HCT116 (cell line): ENCODE measurements at regions not wholly inside any gene's neighbourhood (a gene's known extent, or its start where the extent isn't known, plus 50 kb on each side); places are given as distances from the start of the nearest gene placed in this dataset.

ENCODE experiments used
- ATAC-seq: fragments of 200-7000 bp; cut with Tn5 transposase; 2 replicates; pipeline ENCODE4 v1.9.1; 2020; ENCODE audit warnings: mild to moderate bottlenecking, moderate library complexity
- BruUV-seq: library from RNA; stranded (reverse); fragments of 400-500 nt; replicated peaks from 2 replicates; lab custom pipeline; 2021; lab: Mats Ljungman, UMichigan
- CTCF ChIA-PET: fragments of 300-600 bp; sonication (Branson Sonifier 250); formaldehyde crosslinking; loops from one replicate; lab custom pipeline; 2021; ENCODE audit warnings: antibody characterized with exemption; lab: Charles Lee
- POLR2A ChIA-PET: fragments of 300-600, 350-600 bp; sonication (Branson Sonifier 250); formaldehyde crosslinking; loops from one replicate; lab custom pipeline; 2021; ENCODE audit warnings: antibody characterized with exemption; lab: Charles Lee
- RAD21 ChIA-PET, 2 experiments: fragments of 300-600 bp; sonication (Branson Sonifier 250); formaldehyde crosslinking; loops; one replicate each; lab custom pipeline; 2023; ENCODE audit warnings: low total read pairs in 2 of 2; ENCODE audit not compliant: uncharacterized antibody in 2 of 2, unreplicated experiment in 2 of 2, low non-redundant PET in 1 of 2; lab: Charles Lee
- DNase-seq: peaks from one replicate; pipeline ENCODE4 v3.0.0-alpha.2; 2010; ENCODE audit warnings: low read depth, low spot score
- H2AFZ ChIP-seq: fragments of 200-600 bp; shearing (Covaris generic), sonication (generic); 2 replicates; pipeline ENCODE4 v1.6.1; 2017; ENCODE audit warnings: low read depth, mixed run types, mixed read lengths, antibody characterized with exemption, low read length; ENCODE audit not compliant: poor library complexity, severe bottlenecking
- H3K27ac ChIP-seq: 2 replicates; pipeline ENCODE4 v1.5.1; 2012; ENCODE audit warnings: low read depth, low read length
- H3K27me3 ChIP-seq: fragments of 200-600 bp; sonication (generic); 2 replicates; pipeline ENCODE4 v1.6.1; 2016; ENCODE audit warnings: mixed run types, low read length, mixed read lengths; ENCODE audit not compliant: insufficient read depth
- H3K36me3 ChIP-seq, 2 experiments: fragments of 200-500 bp in 1 of 2; fragments of 200-600 bp in 1 of 2; sonication (Bioruptor generic) in 1 of 2; sonication (generic) in 1 of 2; 2 replicates each; pipeline versions ENCODE4 v1.5.1 to v1.6.1; 2014 to 2016; ENCODE audit warnings: low read length in 2 of 2, inconsistent platforms in 1 of 2, mixed read lengths in 1 of 2, mixed run types in 1 of 2; ENCODE audit not compliant: insufficient read depth in 2 of 2, control insufficient read depth in 1 of 2
- H3K4me1 ChIP-seq, 2 experiments: fragments of 200-600 bp in 1 of 2; sonication (generic) in 1 of 2; 2 replicates each; pipeline versions ENCODE4 v1.5.1 to v1.6.1; 2012 to 2017; ENCODE audit warnings: low read length in 2 of 2, inconsistent platforms in 1 of 2, mild to moderate bottlenecking in 1 of 2, mixed read lengths in 1 of 2, mixed run types in 1 of 2, moderate library complexity in 1 of 2; ENCODE audit not compliant: insufficient read depth in 2 of 2, control insufficient read depth in 1 of 2
- H3K4me2 ChIP-seq: fragments of 200-600 bp; sonication (generic); 2 replicates; pipeline ENCODE4 v1.6.1; 2017; ENCODE audit warnings: mixed run types, low read length, mixed read lengths
- H3K4me3 ChIP-seq, 2 experiments: fragments of 200-600 bp in 1 of 2; sonication (generic) in 1 of 2; replicated peaks in 1 of 2; 2 replicates each; pipeline ENCODE4 v1.5.1; 2011 to 2016; ENCODE audit warnings: low read length in 2 of 2, control low read depth in 1 of 2, low read depth in 1 of 2, mild to moderate bottlenecking in 1 of 2, mixed read lengths in 1 of 2, mixed run types in 1 of 2
- H3K79me2 ChIP-seq: fragments of 200-600 bp; sonication (generic); 2 replicates; pipeline ENCODE4 v1.6.1; 2017; ENCODE audit warnings: mild to moderate bottlenecking, mixed run types, low read length, moderate library complexity, mixed read lengths; ENCODE audit not compliant: insufficient read depth
- H3K9ac ChIP-seq: fragments of 200-600 bp; sonication (generic); 2 replicates; pipeline ENCODE4 v1.6.1; 2016; ENCODE audit warnings: low read length, mixed read lengths
- H3K9me2 ChIP-seq: fragments of 200-600 bp; sonication (generic), shearing (Covaris generic); 2 replicates; pipeline ENCODE4 v1.6.1; 2017; ENCODE audit warnings: mixed run types, mild to moderate bottlenecking, moderate library complexity; ENCODE audit not compliant: insufficient read depth
- H3K9me3 ChIP-seq, 2 experiments: fragments of 200-500 bp in 1 of 2; fragments of 200-600 bp in 1 of 2; sonication (Bioruptor generic) in 1 of 2; sonication (generic) in 1 of 2; 2 replicates each; pipeline ENCODE4 v1.6.1; 2014 to 2017; ENCODE audit warnings: low read length in 2 of 2, mixed read lengths in 2 of 2, inconsistent platforms in 1 of 2, low read depth in 1 of 2, mild to moderate bottlenecking in 1 of 2, mixed run types in 1 of 2, moderate library complexity in 1 of 2; ENCODE audit not compliant: control insufficient read depth in 1 of 2, insufficient read depth in 1 of 2
- H4K20me1 ChIP-seq: fragments of 200-600 bp; sonication (generic), shearing (Covaris generic); 2 replicates; pipeline ENCODE4 v1.6.1; 2017; ENCODE audit warnings: mixed run types, mild to moderate bottlenecking, moderate library complexity; ENCODE audit not compliant: insufficient read depth
- CEBPB ChIP-seq: IDR thresholded peaks from 2 replicates; pipeline ENCODE4 v1.6.1; 2012; ENCODE audit warnings: low read depth
- EGR1 ChIP-seq: IDR thresholded peaks from 2 replicates; pipeline ENCODE4 v1.6.1; 2012; ENCODE audit warnings: low read depth
- ELF1 ChIP-seq: IDR thresholded peaks from 2 replicates; pipeline ENCODE4 v1.6.1; 2012; ENCODE audit warnings: low read depth, borderline replicate concordance
- EZH2 ChIP-seq: fragments of 200-600 bp; sonication (generic); IDR thresholded peaks from 2 replicates; pipeline ENCODE4 v1.6.1; 2017; ENCODE audit warnings: antibody characterized with exemption, mixed run types
- EZH2phosphoT487 ChIP-seq: fragments of 200-600 bp; IDR thresholded peaks from 2 replicates; pipeline ENCODE4 v1.6.1; 2018; ENCODE audit warnings: antibody characterized with exemption, borderline replicate concordance
- FOSL1 ChIP-seq: IDR thresholded peaks from 2 replicates; pipeline ENCODE4 v1.6.1; 2012; ENCODE audit warnings: low read depth
- JUND ChIP-seq: IDR thresholded peaks from 2 replicates; pipeline ENCODE4 v1.6.1; 2012
- POLR2AphosphoS5 ChIP-seq: IDR thresholded peaks from 2 replicates; pipeline ENCODE4 v1.6.1; 2011; ENCODE audit warnings: mild to moderate bottlenecking, low read depth, low read length, moderate library complexity
- SRF ChIP-seq: IDR thresholded peaks from 2 replicates; pipeline ENCODE4 v1.6.1; 2012; ENCODE audit warnings: low read depth
- TCF7L2 ChIP-seq: IDR thresholded peaks from 2 replicates; pipeline ENCODE4 v1.7.0; 2011; ENCODE audit warnings: borderline replicate concordance, inconsistent platforms; ENCODE audit not compliant: insufficient read depth, insufficient read length; ENCODE audit errors: extremely low read depth
- YY1 ChIP-seq: IDR thresholded peaks from 2 replicates; pipeline ENCODE4 v1.6.1; 2011; ENCODE audit warnings: low read length, low read depth, moderate library complexity, mild to moderate bottlenecking; ENCODE audit not compliant: insufficient replicate concordance; ENCODE audit errors: extremely low read depth
- ZNF274 ChIP-seq: fragments of 200-500 bp; sonication (Bioruptor generic); IDR thresholded peaks from 2 replicates; pipeline ENCODE4 v1.6.1; 2014; ENCODE audit warnings: mild to moderate bottlenecking, low read depth, low read length, inconsistent platforms
- intact Hi-C: fragments of 100-400 bp; cut with micrococcal nuclease; formaldehyde crosslinking; loops from 2 replicates; pipeline ENCODE4 v1.10.0; 2022
- TF ChIP-seq, protein P1 (sequence below): IDR thresholded peaks from 2 replicates; pipeline ENCODE4 v1.6.1; 2012
- TF ChIP-seq, protein P2 (sequence below): IDR thresholded peaks from 2 replicates; pipeline ENCODE4 v1.6.1; 2012; ENCODE audit warnings: low read depth
- TF ChIP-seq, protein P3 (sequence below), 3 experiments: fragments of 200-600 bp in 1 of 3; sonication (generic) in 1 of 3; IDR thresholded peaks in 2 of 3; conservative IDR thresholded peaks in 1 of 3; 2 replicates each; pipeline ENCODE4 v1.5.1; 2012 to 2017; ENCODE audit warnings: low read depth in 2 of 3, low read length in 2 of 3, antibody characterized with exemption in 1 of 3, borderline replicate concordance in 1 of 3, control low read depth in 1 of 3, mild to moderate bottlenecking in 1 of 3, mixed read lengths in 1 of 3, mixed run types in 1 of 3, moderate library complexity in 1 of 3; ENCODE audit not compliant: insufficient read depth in 1 of 3

DNA sequence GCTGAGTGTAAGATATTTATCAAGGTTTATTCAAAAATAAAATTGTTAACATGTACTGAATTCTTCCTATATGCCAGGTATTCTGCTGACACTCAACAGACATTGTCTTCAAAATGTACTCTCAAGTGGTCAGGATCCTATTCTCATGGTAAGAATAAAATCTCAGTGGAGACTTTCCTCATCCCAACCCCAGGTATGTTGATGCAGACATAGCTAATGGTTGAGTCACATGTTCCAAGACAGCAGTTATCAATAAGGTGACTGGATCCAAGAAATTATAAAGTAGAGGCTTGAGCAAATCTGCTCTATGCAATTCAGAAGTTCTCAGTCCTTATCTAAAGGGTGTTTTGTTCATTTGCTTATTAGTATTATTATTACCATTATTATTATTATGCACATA lies 115.2 kb upstream of the GABRA2 start:
- no peak for TF ChIP-seq EZH2phosphoT487
- TF ChIP-seq ELF1: no peak
- TF ChIP-seq, protein P1, sequence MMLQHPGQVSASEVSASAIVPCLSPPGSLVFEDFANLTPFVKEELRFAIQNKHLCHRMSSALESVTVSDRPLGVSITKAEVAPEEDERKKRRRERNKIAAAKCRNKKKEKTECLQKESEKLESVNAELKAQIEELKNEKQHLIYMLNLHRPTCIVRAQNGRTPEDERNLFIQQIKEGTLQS: no peak
- no peak for TF ChIP-seq EZH2
- TF ChIP-seq EGR1: no peak
- TF ChIP-seq POLR2AphosphoS5: no peak
- TF ChIP-seq YY1: no peak
- no peak for TF ChIP-seq TCF7L2
- TF ChIP-seq FOSL1: no peak
- TF ChIP-seq, all 23 proteins: peak for 0
- BruUV-seq: no TSS peak
- Histone ChIP-seq H3K27ac (no peak overlapping the region), H3K4me1 (no peaks in the 10 kb centered on the region), H3K36me3 (no peaks in the 10 kb centered on the region), H3K79me2 (no peaks in the 10 kb centered on the region), H3K4me3 (no peak overlapping the region), H3K9me2 (no peaks in the 10 kb centered on the region), H3K4me2 (no peak overlapping the region), H2AFZ (no peak overlapping the region), H4K20me1 (no peaks in the 10 kb centered on the region), H3K9me3 (peaks cover 0 to 16% of the 10 kb centered on the region in 2 experiments; a peak in 2 of 4 replicates), H3K9ac (no peak overlapping the region), H3K27me3 (no peaks in the 10 kb centered on the region)
- ATAC-seq (no peak), DNase-seq (no peak)
- RAD21 ChIA-PET: no interaction called here
- POLR2A ChIA-PET: no interaction called here
- CTCF ChIA-PET: no interaction called here
- intact Hi-C loops: no loop called here

DNA sequence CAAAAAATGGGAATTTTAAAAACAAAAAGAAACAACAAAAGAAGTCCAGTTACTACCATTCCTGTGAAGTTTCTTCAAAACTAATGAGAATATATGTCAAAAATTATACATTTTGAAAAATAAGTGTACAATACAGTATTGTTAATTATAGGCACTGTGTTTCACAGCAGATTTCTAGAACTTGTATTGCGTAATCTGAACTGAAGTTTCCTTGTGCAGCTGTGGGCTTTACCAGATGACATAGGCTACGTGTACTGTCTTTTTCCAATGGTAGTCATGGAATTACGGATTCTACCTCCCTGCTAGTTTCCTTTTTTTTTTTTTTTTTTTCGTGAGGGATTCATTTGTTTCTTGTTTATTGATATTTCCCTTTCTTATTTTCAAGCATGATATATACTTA lies 113.8 kb upstream of the GABRA2 start:
- Histone ChIP-seq H3K36me3 (no peaks in the 10 kb centered on the region), H3K9me3 (peaks cover 0 to 16% of the 10 kb centered on the region in 2 experiments; a peak in 2 of 4 replicates), H3K4me2 (no peak overlapping the region), H2AFZ (no peak overlapping the region), H3K4me1 (no peaks in the 10 kb centered on the region), H4K20me1 (no peaks in the 10 kb centered on the region), H3K27me3 (no peaks in the 10 kb centered on the region), H3K4me3 (no peak overlapping the region), H3K9me2 (no peaks in the 10 kb centered on the region), H3K27ac (no peak overlapping the region), H3K9ac (no peak overlapping the region), H3K79me2 (no peaks in the 10 kb centered on the region)
- DNase-seq (no peak), ATAC-seq (no peak)
- ChIA-PET POLR2A (no interaction called here), RAD21 (no interaction called here), CTCF (no interaction called here)
- intact Hi-C loops: no loop called here
- TF ChIP-seq SRF (no peak), CEBPB (no peak), JUND (no peak), ZNF274 (no peak)
- TF ChIP-seq, protein P2, sequence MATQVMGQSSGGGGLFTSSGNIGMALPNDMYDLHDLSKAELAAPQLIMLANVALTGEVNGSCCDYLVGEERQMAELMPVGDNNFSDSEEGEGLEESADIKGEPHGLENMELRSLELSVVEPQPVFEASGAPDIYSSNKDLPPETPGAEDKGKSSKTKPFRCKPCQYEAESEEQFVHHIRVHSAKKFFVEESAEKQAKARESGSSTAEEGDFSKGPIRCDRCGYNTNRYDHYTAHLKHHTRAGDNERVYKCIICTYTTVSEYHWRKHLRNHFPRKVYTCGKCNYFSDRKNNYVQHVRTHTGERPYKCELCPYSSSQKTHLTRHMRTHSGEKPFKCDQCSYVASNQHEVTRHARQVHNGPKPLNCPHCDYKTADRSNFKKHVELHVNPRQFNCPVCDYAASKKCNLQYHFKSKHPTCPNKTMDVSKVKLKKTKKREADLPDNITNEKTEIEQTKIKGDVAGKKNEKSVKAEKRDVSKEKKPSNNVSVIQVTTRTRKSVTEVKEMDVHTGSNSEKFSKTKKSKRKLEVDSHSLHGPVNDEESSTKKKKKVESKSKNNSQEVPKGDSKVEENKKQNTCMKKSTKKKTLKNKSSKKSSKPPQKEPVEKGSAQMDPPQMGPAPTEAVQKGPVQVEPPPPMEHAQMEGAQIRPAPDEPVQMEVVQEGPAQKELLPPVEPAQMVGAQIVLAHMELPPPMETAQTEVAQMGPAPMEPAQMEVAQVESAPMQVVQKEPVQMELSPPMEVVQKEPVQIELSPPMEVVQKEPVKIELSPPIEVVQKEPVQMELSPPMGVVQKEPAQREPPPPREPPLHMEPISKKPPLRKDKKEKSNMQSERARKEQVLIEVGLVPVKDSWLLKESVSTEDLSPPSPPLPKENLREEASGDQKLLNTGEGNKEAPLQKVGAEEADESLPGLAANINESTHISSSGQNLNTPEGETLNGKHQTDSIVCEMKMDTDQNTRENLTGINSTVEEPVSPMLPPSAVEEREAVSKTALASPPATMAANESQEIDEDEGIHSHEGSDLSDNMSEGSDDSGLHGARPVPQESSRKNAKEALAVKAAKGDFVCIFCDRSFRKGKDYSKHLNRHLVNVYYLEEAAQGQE: no peak
- TF ChIP-seq, protein P3, sequence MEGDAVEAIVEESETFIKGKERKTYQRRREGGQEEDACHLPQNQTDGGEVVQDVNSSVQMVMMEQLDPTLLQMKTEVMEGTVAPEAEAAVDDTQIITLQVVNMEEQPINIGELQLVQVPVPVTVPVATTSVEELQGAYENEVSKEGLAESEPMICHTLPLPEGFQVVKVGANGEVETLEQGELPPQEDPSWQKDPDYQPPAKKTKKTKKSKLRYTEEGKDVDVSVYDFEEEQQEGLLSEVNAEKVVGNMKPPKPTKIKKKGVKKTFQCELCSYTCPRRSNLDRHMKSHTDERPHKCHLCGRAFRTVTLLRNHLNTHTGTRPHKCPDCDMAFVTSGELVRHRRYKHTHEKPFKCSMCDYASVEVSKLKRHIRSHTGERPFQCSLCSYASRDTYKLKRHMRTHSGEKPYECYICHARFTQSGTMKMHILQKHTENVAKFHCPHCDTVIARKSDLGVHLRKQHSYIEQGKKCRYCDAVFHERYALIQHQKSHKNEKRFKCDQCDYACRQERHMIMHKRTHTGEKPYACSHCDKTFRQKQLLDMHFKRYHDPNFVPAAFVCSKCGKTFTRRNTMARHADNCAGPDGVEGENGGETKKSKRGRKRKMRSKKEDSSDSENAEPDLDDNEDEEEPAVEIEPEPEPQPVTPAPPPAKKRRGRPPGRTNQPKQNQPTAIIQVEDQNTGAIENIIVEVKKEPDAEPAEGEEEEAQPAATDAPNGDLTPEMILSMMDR (IDR thresholded peaks at IDR 0.05 in 2 of 3, conservative IDR thresholded peaks at IDR 0.05 in 1 of 3; ENCODE audit: borderline replicate concordance in 1 of 3, insufficient read depth in 1 of 3, low read depth in 2 of 3, low read length in 2 of 3): no peak
- no TSS peak for BruUV-seq
